PC-9 (cell line): ENCODE measurements at regions not wholly inside any gene's neighbourhood (a gene's known extent, or its start where the extent isn't known, plus 50 kb on each side); places are given as distances from the start of the nearest gene placed in this dataset.

Source experiments
- BruUV-seq: library from RNA; stranded (reverse); fragments of 400-500 nt; replicated peaks from 2 replicates; lab custom pipeline; 2021; lab: Mats Ljungman, UMichigan
- CTCF ChIA-PET: fragments of 300-600 bp; sonication (Branson Sonifier 250); formaldehyde crosslinking; loops from one replicate; lab custom pipeline; 2022; ENCODE audit warnings: antibody characterized with exemption; lab: Charles Lee
- POLR2A ChIA-PET: fragments of 300-600 bp; sonication (Branson Sonifier 250); formaldehyde crosslinking; loops from one replicate; lab custom pipeline; 2022; ENCODE audit warnings: antibody characterized with exemption; ENCODE audit not compliant: unreplicated experiment; lab: Charles Lee
- DNase-seq, 2 experiments: peaks; one replicate each; pipeline versions ENCODE4 v3.0.0 to v3.0.0-alpha.2; 2015 to 2022; ENCODE audit warnings: mixed read lengths in 1 of 2
- H2AFZ ChIP-seq: fragments of 200-600 bp; sonication (generic); 2 replicates; pipeline ENCODE4 v1.8.1; 2017; ENCODE audit warnings: antibody characterized with exemption
- H3F3A ChIP-seq: fragments of 200-600 bp; sonication (generic); 2 replicates; pipeline ENCODE4 v1.8.1; 2017; ENCODE audit warnings: antibody characterized with exemption, mild to moderate bottlenecking, low read depth; ENCODE audit not compliant: insufficient read depth
- H3K27ac ChIP-seq: fragments of 200-600 bp; sonication (generic); 2 replicates; pipeline ENCODE4 v1.6.1; 2016; ENCODE audit warnings: mixed run types
- H3K27me3 ChIP-seq: fragments of 200-600 bp; sonication (generic); 2 replicates; pipeline ENCODE4 v1.6.1; 2016; ENCODE audit warnings: low read depth, mixed run types; ENCODE audit not compliant: insufficient read depth
- H3K36me3 ChIP-seq: fragments of 200-600 bp; sonication (generic); 2 replicates; pipeline ENCODE4 v1.6.1; 2016; ENCODE audit warnings: low read depth, mixed run types
- H3K4me1 ChIP-seq: fragments of 200-600 bp; sonication (generic); replicated peaks from 2 replicates; pipeline ENCODE4 v1.6.1; 2016; ENCODE audit warnings: mixed run types; ENCODE audit not compliant: insufficient read depth
- H3K4me2 ChIP-seq: fragments of 200-600 bp; sonication (generic); 2 replicates; pipeline ENCODE4 v1.6.1; 2017; ENCODE audit warnings: mixed run types
- H3K4me3 ChIP-seq: fragments of 200-600 bp; sonication (generic); 2 replicates; pipeline ENCODE4 v1.6.1; 2016; ENCODE audit warnings: mixed run types
- H3K79me2 ChIP-seq: fragments of 200-600 bp; sonication (generic); 2 replicates; pipeline ENCODE4 v1.6.1; 2017; ENCODE audit warnings: low read depth, mixed run types
- H3K9me2 ChIP-seq: fragments of 200-600 bp; sonication (generic); 2 replicates; pipeline ENCODE4 v1.8.1; 2017; ENCODE audit warnings: mild to moderate bottlenecking; ENCODE audit not compliant: insufficient read depth
- H3K9me3 ChIP-seq: fragments of 200-600 bp; sonication (generic); 2 replicates; pipeline ENCODE4 v1.8.1; 2016; ENCODE audit warnings: low read depth; ENCODE audit not compliant: insufficient read depth
- H4K20me1 ChIP-seq: fragments of 200-600 bp; sonication (generic); 2 replicates; pipeline ENCODE4 v1.8.1; 2017; ENCODE audit not compliant: insufficient read depth
- CTCF ChIP-seq: fragments of 200-600 bp; sonication (generic); conservative IDR thresholded peaks from 2 replicates; pipeline ENCODE4 v1.6.1; 2017; ENCODE audit warnings: mixed run types, antibody characterized with exemption, mild to moderate bottlenecking, moderate library complexity
- EZH2 ChIP-seq: fragments of 200-600 bp; sonication (generic); IDR thresholded peaks from 2 replicates; pipeline ENCODE4 v1.8.0; 2017; ENCODE audit warnings: antibody characterized with exemption, low read depth
- intact Hi-C: fragments of 100-400 bp; cut with micrococcal nuclease; formaldehyde crosslinking; loops from one replicate; pipeline ENCODE4 v1.10.0; 2022; ENCODE audit not compliant: unreplicated experiment

- Histone ChIP-seq H3K4me2 (no peak overlapping the region), H2AFZ (no peak overlapping the region), H3F3A (no peaks in the 10 kb centered on the region), H3K79me2 (no peaks in the 10 kb centered on the region), H3K4me1 (no peaks in the 10 kb centered on the region), H3K36me3 (no peaks in the 10 kb centered on the region), H3K4me3 (no peak overlapping the region), H4K20me1 (no peaks in the 10 kb centered on the region), H3K9me2 (no peaks in the 10 kb centered on the region), H3K9me3 (no peaks in the 10 kb centered on the region), H3K27ac (no peak overlapping the region), H3K27me3 (no peaks in the 10 kb centered on the region)
- no peak for DNase-seq
- intact Hi-C loops: no loop called here
- BruUV-seq: no TSS peak
- no peak for TF ChIP-seq CTCF
- no peak for TF ChIP-seq EZH2
- CTCF ChIA-PET: no interaction called here
- POLR2A ChIA-PET: no interaction called here
Measured at GRCh38 chr16:77033516-77033915, 157.5 kb upstream of the MON1B start.

- Histone ChIP-seq H4K20me1 (no peaks in the 10 kb centered on the region), H3K4me1 (no peaks in the 10 kb centered on the region), H3K9me2 (no peaks in the 10 kb centered on the region), H3F3A (no peaks in the 10 kb centered on the region), H3K36me3 (no peaks in the 10 kb centered on the region), H3K9me3 (no peaks in the 10 kb centered on the region), H3K79me2 (no peaks in the 10 kb centered on the region), H2AFZ (no peak overlapping the region), H3K27me3 (no peaks in the 10 kb centered on the region), H3K4me3 (no peak overlapping the region), H3K4me2 (no peak overlapping the region), H3K27ac (no peak overlapping the region)
- CTCF ChIA-PET: no interaction called here
- TF ChIP-seq EZH2 (no peak), CTCF (no peak)
- DNase-seq: no peak
- intact Hi-C loops: no loop called here
- POLR2A ChIA-PET: no interaction called here
- no TSS peak for BruUV-seq
Measured at GRCh38 chr16:77035361-77035760, 155.6 kb upstream of the MON1B start.

GRCh38 chr16:77037696-77038347 lies 153.2 kb upstream of the MON1B start:
- Histone ChIP-seq H2AFZ (no peak overlapping the region), H3F3A (no peaks in the 10 kb centered on the region), H3K79me2 (no peaks in the 10 kb centered on the region), H3K27ac (no peak overlapping the region), H3K27me3 (no peaks in the 10 kb centered on the region), H3K4me2 (no peak overlapping the region), H3K36me3 (no peaks in the 10 kb centered on the region), H4K20me1 (no peaks in the 10 kb centered on the region), H3K4me3 (no peak overlapping the region), H3K9me3 (no peaks in the 10 kb centered on the region), H3K9me2 (no peaks in the 10 kb centered on the region), H3K4me1 (no peaks in the 10 kb centered on the region)
- no peak for DNase-seq
- ChIA-PET POLR2A (no interaction called here), CTCF (no interaction called here)
- intact Hi-C loops: no loop called here
- TF ChIP-seq CTCF: no peak
- no peak for TF ChIP-seq EZH2
- no TSS peak for BruUV-seq
